ENCODE measurements at regions not wholly inside any gene's neighbourhood (a gene's known extent, or its start where the extent isn't known, plus 50 kb on each side); places are given as distances from the start of the nearest gene placed in this dataset.

DNA sequence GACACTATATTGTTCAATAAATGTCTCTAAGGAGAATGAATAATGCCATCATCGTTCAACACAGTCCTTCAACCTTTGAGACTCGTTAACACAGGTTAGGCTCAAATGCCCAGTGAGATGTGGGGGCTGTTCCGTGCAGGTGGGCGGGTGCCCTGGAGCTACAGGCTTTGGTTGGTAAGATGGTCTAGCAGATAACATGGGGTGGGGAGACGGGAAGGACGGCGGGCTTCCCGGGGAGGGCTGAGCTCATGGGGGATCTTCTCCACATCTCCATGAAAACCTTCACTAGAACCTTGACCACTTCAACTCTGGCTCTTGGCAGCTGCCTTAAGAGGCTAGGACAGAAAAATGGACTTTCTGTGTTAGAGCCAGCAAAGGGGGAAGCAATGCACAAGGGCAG, 134.1 kb upstream of the TCERG1L start:
- no peak for DNase-seq

DNA sequence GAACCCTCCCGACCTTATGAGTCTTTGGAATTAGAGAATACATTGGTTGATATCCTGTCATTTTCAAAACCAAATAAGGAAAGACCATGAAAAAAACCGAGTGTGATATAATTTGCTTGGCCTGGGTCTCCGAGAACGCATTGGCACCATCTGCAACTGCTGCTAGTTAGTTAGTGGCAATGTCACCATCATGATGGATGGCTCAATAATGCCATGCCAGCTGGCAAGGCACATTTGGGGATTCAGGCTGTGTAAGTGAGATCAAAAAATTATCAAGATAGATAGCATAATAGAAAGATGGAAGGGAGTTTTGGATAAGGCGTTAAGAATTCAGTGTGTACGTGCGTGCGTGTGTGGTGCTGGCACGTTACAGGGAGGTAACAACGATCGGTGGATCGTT, 134.7 kb upstream of the TCERG1L start:
- DNase-seq, result no peak

DNA sequence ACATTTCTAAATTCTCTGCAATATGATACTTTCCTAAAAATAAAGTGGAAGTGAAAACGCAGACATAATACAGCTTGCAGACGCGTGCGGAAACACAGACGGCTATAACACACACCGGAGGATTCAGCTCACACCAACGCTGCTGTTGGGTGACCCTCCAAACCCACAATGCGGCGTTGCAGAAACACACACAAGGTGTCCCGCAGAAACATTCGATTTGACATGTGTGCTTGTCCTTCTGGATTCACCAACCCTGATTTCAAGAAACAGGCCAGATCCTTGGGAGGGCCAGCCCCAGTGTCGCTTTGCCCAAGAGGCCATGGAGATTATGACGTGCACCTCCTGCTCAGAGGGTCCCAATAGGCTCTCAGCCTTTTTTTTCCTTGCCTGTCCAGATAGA, 136.7 kb upstream of the TCERG1L start:
- DNase-seq, result no peak

DNA sequence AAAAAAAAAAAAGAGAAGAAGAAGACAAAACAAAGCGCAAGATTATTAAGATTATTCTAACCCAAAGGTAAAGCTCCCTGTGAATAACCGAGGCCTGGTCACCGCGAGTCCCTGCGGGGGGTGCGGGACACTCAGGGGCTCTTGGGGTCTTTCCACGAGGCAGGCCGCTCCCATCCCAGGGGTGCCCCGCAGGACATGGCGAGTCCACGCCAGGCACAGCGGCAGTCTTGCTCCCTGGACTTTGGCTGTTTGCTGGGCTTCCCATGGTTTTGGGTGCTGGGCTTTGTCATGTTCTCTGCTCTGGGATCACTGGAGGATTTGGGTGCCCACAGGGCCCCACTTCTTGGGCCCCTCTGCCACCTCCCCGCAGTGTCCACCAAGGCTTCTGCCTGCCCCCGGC, 137.4 kb upstream of the TCERG1L start:
- no peak for DNase-seq

DNA sequence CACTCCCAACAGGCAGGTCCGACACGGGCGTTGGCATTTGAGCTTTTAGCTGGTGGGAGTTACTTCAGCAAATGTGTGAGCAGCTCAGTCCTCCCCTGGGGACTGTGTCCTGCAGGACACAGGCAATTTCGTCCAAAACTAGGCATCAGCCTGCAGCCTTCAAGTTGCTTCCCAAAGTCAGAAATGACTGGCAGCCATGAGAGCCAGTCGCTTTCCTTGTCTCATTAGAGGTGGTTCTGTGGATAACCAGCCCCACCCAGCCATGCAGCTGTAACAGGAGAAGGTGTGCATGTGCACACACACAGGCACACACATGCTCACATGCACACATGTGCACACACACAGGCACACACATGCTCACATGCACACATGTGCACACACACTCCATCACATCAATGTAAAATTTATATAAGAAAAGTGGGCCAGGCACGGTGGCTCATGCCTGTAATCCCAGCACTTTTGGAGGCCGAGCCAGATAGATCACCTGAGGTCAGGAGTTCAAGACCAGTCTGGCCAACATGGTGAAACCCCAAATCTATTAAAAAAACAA, 138.8 kb upstream of the TCERG1L start:
- DNase-seq, result no peak

DNA sequence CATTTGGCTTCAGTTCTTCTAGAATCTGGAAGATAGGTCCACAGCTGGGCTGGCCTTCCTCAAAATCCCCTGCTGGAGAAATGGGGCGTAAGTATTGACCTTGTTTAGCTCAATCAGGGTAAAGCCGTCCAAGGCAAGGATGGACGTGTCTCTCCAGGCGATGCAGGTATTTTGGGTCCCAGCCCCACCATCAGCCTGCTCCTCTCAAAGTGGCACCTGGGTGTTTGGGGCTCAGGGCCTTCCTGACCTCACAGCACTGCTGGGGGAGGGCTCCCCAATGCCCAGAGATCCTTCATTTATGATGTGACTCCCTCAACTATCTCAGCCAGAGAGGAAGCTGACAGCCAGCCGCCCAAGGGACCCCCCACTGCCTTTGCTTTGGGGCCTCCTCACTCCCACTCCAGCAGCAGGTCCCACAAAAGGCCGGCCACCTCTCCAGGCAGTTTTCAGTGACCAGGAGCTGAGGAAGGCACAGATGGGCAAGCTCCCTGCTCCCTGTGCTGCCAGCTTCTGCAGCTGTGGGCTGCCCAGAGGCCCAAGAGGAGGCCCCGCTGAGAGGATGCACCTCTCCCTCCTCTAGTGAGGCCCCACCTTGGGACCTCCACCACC, 140.0 kb upstream of the TCERG1L start:
- no peak for DNase-seq

DNA sequence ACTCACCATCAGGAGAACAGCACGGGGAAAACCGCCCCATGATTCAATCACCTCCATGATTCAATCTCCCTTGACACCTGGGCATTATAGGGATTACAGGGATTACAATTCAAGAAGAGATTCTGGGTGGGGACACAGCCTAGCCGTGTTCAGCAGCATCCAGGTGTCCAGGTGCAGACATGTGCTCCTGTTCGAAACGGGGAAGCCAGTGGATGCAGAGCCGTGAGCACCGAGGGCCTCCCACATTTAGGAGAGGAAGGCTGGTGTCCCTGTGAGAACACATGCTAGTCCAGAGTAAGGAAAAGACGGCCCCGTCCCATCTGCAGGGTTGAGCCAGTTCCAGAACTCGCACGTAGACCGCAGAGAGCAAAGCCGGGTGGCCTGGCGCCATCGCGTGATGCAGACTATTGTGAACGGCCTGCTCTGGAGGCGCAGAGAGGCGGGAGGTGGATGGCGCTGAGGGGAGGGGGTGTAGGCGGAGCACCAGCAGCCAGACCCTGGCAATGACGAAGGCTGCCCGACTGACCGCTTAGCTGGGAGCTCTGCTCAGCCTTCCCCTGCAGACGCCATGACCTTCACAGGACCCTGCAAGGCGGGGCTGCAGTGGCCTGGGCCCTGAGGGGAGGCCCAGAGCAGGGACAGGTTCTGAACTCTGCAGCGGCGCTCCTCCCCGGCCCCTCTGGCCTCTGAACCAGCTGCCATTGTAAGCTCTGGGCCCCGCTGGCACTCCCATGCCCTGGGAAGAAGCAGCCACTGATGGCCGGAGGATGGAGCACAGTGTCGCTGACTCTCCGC, 141.6 kb upstream of the TCERG1L start:
- no peak for DNase-seq

DNA sequence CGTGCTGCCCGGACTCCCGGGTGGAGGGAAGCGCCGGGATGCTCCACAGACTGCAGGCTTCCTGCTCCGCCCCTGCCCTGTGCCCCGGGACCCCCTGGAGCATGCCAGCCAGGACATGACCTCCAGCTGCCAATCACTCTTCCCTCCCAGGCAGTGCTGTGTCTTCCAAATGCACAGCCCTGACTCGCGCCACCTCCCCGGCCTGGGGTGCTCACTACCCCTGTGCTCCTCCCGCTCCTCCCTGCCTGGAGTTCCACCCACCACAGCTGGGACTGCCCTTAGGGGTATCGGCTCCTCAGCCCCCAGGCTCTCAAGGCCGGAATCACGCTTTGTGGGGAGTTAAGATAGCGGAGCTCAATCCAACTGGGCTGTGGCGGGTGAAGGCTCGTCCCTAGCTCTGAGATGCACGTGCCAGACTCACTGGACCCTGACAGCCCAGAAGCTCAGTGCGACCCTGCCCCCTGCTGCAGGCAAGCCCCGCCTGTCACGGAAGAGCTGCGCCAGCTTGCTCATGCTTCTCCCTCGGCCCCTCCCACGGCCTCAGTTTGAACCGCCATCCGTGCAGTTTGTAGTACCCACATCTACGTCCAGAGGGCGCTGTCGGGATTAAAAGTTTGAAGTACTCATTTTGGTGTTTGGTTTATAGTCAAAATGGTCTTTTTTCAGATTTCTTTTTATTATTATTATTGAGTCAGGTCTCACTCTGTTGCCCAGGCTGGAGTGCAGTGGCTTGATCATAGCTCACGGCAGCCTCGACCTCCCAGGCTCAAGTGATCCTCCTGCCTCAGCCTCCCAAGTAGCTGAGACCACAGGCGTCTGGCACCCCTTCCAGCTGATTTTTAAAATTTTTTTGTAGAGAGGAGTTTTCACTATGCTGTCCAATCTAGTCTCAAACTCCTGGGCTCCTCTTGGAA, 142.5 kb upstream of the TCERG1L start:
- DNase-seq, result peak; percentile 55

DNA sequence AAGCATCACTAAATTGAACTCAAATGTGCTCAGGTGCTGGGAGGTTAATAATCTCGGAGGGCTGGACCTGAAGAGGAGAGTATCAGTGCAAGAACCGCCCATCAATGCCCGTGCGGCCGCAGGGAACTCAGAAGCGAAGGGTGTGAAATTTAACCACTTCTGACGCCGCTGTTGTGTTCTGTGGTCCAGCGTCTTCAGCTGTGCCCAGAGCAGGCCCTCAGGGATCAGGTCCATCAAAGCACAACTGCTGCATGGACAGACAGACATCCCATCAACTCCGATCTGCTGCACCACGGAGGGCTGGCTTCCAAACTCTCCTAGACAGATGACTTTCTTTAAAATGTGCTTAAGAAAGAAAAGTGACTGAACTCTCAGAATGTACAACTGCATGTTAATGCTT, 144.9 kb upstream of the TCERG1L start:
- DNase-seq, result no peak

DNA sequence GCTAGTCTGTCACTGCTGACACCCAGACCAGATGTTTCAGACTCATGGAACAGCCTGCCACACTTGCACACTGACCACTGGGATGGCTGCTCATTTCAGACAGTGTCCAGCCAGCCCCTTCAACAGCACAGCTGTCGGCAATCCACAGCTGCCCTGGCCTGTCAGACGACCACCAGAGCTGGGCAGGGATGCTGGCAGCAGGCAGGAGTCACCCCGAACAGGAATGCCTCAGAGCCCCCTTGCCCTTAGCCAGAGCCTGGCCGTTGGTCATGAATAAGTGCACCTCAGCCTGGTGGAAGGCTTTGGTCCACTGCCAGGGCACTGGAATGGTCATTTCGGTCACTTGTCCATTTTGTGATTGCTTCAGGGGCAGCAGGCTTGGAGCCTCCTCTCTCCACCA, 149.6 kb upstream of the TCERG1L start:
- no peak for DNase-seq

DNA sequence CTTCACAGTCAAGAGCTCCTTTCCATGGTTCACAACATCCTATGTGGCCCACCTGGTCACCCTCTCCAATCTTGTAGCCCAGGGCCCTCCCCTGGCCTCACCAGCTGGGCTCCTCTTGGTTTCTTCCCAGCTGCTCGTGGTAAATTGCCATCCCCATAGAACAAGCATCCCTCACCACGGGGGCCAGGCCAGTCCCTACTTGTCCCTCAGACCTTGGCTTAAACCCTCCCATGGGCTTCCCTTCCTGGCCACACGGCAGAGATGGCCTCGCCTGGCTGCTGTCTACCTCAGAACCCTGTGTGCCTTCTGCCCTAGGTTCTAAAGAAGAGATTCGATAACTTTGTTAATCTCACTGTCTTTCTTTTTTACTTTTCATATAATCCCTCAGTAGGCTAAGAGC, 153.3 kb upstream of the TCERG1L start:
- no peak for DNase-seq

DNA sequence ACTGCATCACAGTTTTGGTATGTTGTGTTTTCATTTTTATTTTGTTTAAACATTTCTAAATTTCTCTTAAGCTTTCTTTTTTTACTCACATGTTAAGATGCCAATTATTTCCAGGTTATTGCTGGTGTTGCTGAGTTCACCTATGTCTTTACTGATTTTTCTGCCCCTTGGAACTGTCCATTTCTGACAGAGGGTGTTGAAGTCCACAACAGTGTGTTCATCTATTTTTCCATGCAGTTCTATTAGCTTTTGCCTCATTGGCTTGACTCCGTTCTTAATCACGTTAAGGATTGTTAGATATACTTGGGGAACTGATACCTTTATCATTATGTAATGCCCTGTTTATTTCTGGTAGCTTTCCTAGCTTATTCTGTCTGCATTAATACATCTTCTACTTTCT, 158.0 kb upstream of the TCERG1L start:
- DNase-seq, result no peak

DNA sequence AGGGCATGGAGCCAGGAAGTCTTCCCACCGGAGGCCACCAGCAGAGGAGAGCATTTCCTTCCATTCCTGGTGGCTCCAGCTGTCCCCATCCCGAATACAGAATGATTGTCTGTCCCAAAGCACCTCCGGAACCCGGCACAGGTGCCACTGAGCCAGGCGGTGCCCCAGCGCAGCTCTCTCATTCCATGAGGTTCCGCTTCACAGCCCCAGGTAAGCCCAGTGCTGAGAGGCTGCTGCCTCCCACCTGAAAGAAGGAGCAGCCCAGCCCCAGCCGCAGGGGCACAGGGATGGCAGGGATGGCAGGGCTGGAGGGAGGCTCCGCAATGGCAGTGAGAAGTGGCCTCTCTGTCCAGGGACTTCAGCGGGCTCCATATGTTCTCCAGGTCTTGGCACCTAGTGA, 162.1 kb upstream of the TCERG1L start:
- no peak for DNase-seq

DNA sequence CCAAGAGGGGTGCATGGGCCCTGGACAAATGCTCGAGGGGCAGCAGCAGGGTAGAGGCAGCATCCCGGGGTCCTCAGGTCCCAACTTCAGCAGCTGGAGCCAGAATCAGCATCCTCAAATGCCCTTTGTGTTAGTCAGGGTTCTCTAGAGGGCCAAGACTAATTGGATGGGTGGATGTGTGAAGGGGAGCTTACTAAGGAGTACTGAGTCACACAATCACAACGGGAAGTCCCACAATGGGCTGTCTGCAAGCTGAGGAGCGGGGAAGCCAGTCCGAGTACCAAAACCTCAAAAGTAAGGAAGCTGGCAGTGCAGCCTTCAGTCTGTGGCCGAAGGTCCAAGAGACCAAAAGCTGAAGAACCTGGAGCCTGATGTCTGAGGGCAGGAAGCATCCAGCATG, 162.9 kb upstream of the TCERG1L start:
- no peak for DNase-seq

DNA sequence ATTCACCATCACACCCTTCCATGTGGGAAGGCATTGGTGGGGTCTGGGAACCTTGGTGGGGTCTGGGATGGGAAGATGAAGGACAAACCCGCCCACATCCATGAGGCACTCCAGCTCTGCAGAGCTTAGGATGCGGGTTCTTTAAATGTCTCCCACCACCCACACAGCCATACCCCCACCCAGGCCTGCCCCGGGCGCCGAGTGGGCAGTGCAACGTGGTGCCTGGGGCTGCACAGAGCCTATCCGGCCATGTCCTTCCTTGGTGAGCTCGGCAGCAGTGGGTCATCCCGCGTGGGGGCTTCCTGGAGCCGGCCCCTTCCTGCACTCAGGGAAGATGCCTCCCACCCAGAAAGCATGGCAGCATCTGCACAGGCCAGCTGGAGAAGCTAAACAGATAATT, 163.5 kb upstream of the TCERG1L start:
- DNase-seq, result no peak

DNA sequence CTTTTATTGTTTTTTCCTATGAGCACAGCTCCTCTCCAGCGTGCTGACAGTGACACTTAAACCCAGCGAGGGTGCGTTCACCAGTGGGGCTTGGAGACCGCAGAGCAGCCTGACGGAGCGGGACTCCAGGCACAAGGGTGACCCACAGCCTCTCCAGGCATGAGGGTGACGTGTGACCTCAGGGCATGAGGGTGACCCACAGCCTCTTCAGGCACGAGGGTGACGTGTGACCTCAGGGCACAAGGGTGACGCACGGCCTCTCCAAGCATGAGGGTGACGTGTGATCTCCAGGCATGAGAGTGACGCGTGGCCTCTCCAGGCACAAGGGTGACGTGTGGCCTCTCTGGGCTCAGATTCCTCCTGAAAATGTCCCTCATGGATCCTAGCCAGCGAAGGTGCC, 164.3 kb upstream of the TCERG1L start:
- no peak for DNase-seq

DNA sequence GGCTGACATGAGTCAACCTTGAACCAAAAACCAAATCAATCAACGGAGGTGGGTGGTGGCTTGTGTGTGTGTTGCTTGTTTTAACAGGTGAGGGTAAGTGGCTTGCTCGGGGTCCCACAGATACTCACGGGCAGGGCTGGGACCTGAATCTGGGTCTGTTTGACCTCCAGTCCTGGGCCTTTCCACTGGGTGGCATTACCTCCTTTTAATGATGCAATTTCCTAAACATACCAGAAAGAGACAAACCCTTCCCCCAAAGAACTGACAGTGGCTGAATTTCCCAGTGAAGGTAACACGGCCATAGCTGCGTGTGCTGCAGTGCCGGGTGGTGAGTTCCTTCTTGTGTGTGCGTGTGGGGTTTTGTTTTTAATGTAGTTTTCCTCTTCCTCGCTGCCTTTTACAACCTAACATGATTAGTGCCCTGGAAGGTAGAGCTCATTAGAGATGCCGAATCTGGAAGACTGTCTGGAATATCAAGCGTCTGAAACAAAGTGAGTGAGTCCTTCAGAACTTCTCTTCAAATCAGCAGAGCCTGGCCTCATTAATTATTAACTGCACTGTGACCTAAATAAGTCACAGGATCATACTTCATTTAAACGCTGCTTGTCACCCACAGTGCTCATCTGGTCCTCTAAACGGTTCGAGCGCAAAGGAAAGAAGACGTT, 166.1 kb upstream of the TCERG1L start:
- DNase-seq, result no peak

DNA sequence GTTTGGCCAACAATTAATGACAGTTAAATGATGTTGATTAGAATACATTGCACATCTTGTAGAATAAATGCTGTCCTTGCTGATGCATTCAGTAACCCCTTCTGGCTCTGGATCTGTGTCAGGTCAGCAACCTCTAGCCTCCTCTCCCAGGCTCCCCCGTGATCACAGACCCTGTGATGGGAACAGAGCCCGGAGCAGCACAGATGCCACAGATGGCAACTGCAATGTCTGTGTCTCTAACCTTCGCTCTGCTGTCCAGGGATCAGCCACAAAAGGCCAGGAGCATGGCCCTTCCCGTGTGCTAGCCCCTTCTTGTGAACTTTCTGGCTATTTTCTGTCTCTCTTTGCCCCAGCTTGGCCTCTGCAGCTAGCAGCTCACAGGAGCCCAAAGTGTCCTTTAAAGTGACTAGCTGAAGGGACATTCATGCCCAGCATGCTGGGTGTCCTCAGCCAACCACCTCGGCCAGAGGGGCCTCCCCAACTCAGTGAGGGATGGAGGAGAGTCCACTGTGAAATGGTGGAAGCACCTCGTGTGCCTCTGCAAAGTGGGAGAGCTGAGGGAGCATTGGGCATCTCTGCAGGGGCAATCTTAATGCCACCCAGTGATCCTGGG, 167.0 kb upstream of the TCERG1L start:
- DNase-seq, result no peak

DNA sequence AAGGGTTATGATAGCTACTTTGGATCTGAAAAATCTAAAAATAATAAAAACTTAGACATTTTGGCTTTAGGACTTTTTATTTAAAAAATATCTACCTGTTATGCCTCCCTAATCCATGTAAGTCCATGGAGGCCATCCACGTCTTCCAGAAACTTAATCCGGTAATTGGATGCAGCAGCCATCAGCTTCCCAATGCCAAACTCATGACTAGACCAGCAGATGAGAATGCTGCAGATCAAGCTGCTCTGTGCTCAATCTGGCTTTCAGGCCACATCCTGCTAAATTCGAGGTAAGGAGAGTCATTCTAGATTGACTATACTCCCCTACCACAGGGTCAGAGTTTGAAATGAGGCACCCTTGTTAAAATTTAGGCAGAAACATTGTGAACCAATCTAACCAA, 168.5 kb upstream of the TCERG1L start:
- DNase-seq, result no peak

DNA sequence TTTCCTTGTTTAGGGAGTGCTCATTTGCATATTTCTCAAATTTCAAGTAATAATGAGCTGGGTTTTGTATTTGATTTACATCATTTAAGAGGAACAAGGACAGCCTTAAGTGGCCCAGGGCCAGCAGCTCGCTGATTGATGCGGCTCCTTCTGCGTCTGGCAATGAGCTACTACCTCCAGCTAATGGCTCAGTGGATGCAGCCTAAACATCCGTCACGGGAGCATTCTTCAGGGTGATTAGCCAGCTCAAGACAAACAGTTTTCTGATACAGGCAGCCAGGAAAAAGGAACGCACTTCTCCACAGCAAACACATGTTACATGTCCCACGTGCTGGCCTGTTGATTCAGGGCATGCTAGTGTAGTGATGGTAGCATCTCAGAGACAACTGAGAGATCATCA, 169.3 kb upstream of the TCERG1L start:
- no peak for DNase-seq

DNA sequence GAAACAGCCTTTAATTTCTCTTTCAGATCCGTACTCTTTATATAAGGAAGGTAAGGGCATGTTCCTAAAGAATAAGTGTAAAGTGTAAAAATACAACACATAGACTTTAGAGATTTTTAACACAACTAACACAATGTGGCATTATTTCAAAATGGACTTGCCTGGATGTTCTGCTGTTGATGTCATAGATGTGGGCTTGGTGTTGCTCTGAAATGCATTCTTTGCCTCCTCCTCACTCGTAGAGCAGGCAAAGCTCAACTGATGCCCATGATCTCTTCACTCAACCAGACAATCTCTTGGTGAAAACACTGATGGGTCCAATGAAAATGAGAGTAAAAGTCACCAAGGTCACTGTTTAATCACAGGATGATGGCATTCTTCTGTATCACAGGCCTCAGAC, 174.2 kb upstream of the TCERG1L start:
- DNase-seq, result no peak

DNA sequence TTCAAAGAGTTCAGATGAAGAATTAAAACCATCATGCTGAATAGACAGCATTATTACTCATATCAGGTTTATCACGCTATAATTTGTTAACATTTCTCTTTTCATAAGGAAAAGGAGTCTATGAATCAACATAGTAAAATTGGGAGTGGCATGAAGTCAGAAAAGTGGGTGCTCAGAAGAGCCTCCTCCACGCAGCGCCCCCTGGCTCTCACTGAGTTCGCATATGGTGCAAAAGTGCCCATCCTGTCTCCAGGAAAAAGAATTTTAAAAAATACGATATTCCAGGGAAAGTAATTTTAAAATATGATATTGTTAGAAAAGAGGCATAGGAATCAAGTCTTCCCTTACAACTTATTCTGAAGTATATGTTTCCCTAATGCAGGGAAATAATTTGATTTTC, 176.3 kb upstream of the TCERG1L start:
- no peak for DNase-seq

Measured in activated T-cell treated with anti-CD3 and anti-CD28 coated beads, Interleukin-2, amount 50 U/mL, for 1 hour (primary cell).